ENCODE measurements at regions not wholly inside any gene's neighbourhood (a gene's known extent, or its start where the extent isn't known, plus 50 kb on each side); places are given as distances from the start of the nearest gene placed in this dataset.

DNA sequence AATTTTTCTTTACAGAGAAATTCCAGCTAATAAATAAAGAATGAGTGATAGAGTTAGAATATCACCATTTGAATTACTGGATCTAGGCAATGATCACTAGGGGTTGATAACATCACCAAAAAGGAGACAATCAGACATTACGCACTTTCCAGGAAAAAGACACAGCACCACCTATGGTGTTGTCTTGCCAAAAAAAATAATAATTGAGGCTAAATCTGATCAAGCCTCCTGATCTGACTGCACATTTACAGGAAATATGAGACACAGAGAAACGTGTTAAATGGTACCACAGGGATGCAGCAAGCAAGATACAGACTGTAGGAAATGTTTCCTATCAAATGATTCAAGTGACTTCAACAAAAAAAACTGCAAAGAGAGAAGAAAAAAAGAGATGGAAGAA is 92.8 kb downstream of the EOMES start:
- TF ChIP-seq RAD21 (IDR thresholded peaks at IDR 0.05; ENCODE audit: low read depth) (no peak), EZH2phosphoT487 (IDR thresholded peaks at IDR 0.05; ENCODE audit: borderline replicate concordance) (no peak), POLR2AphosphoS5 (IDR thresholded peaks at IDR 0.05; ENCODE audit: low read depth, low read length) (no peak), CEBPB (IDR thresholded peaks at IDR 0.05; ENCODE audit: low read depth) (no peak), JUND (IDR thresholded peaks at IDR 0.05) (no peak), SRF (IDR thresholded peaks at IDR 0.05; ENCODE audit: low read depth) (no peak), POLR2A (IDR thresholded peaks at IDR 0.05; ENCODE audit: borderline replicate concordance, extremely low read depth, insufficient read depth, insufficient read length) (no peak), ZFX (IDR thresholded peaks at IDR 0.05) (no peak), EZH2 (IDR thresholded peaks at IDR 0.05) (no peak), TCF7L2 (IDR thresholded peaks at IDR 0.05; ENCODE audit: borderline replicate concordance, extremely low read depth, insufficient read depth, insufficient read length) (no peak)
- TF ChIP-seq, protein P1, sequence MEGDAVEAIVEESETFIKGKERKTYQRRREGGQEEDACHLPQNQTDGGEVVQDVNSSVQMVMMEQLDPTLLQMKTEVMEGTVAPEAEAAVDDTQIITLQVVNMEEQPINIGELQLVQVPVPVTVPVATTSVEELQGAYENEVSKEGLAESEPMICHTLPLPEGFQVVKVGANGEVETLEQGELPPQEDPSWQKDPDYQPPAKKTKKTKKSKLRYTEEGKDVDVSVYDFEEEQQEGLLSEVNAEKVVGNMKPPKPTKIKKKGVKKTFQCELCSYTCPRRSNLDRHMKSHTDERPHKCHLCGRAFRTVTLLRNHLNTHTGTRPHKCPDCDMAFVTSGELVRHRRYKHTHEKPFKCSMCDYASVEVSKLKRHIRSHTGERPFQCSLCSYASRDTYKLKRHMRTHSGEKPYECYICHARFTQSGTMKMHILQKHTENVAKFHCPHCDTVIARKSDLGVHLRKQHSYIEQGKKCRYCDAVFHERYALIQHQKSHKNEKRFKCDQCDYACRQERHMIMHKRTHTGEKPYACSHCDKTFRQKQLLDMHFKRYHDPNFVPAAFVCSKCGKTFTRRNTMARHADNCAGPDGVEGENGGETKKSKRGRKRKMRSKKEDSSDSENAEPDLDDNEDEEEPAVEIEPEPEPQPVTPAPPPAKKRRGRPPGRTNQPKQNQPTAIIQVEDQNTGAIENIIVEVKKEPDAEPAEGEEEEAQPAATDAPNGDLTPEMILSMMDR (IDR thresholded peaks at IDR 0.05 in 2 of 3, conservative IDR thresholded peaks at IDR 0.05 in 1 of 3; ENCODE audit: borderline replicate concordance in 1 of 3, insufficient read depth in 1 of 3, low read depth in 2 of 3, low read length in 2 of 3): no peak
- TF ChIP-seq, protein P2, sequence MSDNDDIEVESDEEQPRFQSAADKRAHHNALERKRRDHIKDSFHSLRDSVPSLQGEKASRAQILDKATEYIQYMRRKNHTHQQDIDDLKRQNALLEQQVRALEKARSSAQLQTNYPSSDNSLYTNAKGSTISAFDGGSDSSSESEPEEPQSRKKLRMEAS (IDR thresholded peaks at IDR 0.05): no peak
- TF ChIP-seq, protein P3, sequence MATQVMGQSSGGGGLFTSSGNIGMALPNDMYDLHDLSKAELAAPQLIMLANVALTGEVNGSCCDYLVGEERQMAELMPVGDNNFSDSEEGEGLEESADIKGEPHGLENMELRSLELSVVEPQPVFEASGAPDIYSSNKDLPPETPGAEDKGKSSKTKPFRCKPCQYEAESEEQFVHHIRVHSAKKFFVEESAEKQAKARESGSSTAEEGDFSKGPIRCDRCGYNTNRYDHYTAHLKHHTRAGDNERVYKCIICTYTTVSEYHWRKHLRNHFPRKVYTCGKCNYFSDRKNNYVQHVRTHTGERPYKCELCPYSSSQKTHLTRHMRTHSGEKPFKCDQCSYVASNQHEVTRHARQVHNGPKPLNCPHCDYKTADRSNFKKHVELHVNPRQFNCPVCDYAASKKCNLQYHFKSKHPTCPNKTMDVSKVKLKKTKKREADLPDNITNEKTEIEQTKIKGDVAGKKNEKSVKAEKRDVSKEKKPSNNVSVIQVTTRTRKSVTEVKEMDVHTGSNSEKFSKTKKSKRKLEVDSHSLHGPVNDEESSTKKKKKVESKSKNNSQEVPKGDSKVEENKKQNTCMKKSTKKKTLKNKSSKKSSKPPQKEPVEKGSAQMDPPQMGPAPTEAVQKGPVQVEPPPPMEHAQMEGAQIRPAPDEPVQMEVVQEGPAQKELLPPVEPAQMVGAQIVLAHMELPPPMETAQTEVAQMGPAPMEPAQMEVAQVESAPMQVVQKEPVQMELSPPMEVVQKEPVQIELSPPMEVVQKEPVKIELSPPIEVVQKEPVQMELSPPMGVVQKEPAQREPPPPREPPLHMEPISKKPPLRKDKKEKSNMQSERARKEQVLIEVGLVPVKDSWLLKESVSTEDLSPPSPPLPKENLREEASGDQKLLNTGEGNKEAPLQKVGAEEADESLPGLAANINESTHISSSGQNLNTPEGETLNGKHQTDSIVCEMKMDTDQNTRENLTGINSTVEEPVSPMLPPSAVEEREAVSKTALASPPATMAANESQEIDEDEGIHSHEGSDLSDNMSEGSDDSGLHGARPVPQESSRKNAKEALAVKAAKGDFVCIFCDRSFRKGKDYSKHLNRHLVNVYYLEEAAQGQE (IDR thresholded peaks at IDR 0.05; ENCODE audit: low read depth): no peak
- TF ChIP-seq, protein P4, sequence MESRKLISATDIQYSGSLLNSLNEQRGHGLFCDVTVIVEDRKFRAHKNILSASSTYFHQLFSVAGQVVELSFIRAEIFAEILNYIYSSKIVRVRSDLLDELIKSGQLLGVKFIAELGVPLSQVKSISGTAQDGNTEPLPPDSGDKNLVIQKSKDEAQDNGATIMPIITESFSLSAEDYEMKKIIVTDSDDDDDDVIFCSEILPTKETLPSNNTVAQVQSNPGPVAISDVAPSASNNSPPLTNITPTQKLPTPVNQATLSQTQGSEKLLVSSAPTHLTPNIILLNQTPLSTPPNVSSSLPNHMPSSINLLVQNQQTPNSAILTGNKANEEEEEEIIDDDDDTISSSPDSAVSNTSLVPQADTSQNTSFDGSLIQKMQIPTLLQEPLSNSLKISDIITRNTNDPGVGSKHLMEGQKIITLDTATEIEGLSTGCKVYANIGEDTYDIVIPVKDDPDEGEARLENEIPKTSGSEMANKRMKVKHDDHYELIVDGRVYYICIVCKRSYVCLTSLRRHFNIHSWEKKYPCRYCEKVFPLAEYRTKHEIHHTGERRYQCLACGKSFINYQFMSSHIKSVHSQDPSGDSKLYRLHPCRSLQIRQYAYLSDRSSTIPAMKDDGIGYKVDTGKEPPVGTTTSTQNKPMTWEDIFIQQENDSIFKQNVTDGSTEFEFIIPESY (IDR thresholded peaks at IDR 0.05; ENCODE audit: extremely low read depth, insufficient replicate concordance, low read length): no peak
